ENCODE measurements at regions not wholly inside any gene's neighbourhood (a gene's known extent, or its start where the extent isn't known, plus 50 kb on each side); places are given as distances from the start of the nearest gene placed in this dataset.

- Histone ChIP-seq H3K36me3 (ENCODE audit: insufficient read depth, low read length) (no peaks in the 10 kb centered on the region), H3K27me3 (ENCODE audit: control insufficient read depth in 1 of 2, insufficient read depth in 2 of 2, low read length in 2 of 2) (no peaks in the 10 kb centered on the region), H3K4me3 (ENCODE audit: low read length) (no peak overlapping the region), H3K9me3 (ENCODE audit: control insufficient read depth in 1 of 2, insufficient read depth in 1 of 2, low read length in 2 of 2) (no peaks in the 10 kb centered on the region), H3K4me1 (ENCODE audit: insufficient read depth, low read length) (no peaks in the 10 kb centered on the region), H3K27ac (ENCODE audit: low read depth in 1 of 2, low read length in 2 of 2) (no peak overlapping the region)
- no peaks in the 10 kb centered on the region for H3K36me3 Mint-ChIP-seq (ENCODE audit: low read depth)
- H3K4me3 Mint-ChIP-seq = no peak overlapping the region
- H3K4me1 Mint-ChIP-seq (ENCODE audit: low read depth) = no peaks in the 10 kb centered on the region
- H3K27me3 Mint-ChIP-seq = no peaks in the 10 kb centered on the region
- intact Hi-C loops (cut with DNase I, micrococcal nuclease) = no loop called here
- no peak overlapping the region for H3K27ac Mint-ChIP-seq
- TF ChIP-seq CTCF (IDR thresholded peaks at IDR 0.05) = no peak
- no peak for ATAC-seq (ENCODE audit: poor library complexity)
- H3K9me3 Mint-ChIP-seq = peaks cover 2% of the 10 kb centered on the region
- no peak for DNase-seq
- ChIA-PET POLR2A (no interaction called here), CTCF (no interaction called here)
These were observed 590.1 kb downstream of the RAB28 start for GRCh38 chr4:12894062-12894461.

GRCh38 chr4:12889054-12889453 lies 595.1 kb downstream of the RAB28 start:
- no peaks in the 10 kb centered on the region for H3K4me1 ChIP-seq (ENCODE audit: insufficient read depth, low read length)
- peaks cover 0 to 14% of the 10 kb centered on the region in 2 experiments for H3K9me3 ChIP-seq (ENCODE audit: control insufficient read depth in 1 of 2, insufficient read depth in 1 of 2, low read length in 2 of 2)
- ChIA-PET POLR2A (no interaction called here), CTCF (no interaction called here)
- DNase-seq (no peak), ATAC-seq (ENCODE audit: poor library complexity) (no peak)
- H3K36me3 Mint-ChIP-seq (ENCODE audit: low read depth) = no peaks in the 10 kb centered on the region
- no peak overlapping the region for H3K4me3 Mint-ChIP-seq
- H3K27me3 ChIP-seq (ENCODE audit: control insufficient read depth in 1 of 2, insufficient read depth in 2 of 2, low read length in 2 of 2) = no peaks in the 10 kb centered on the region
- no peak overlapping the region for H3K27ac ChIP-seq (ENCODE audit: low read depth in 1 of 2, low read length in 2 of 2)
- H3K36me3 ChIP-seq (ENCODE audit: insufficient read depth, low read length) = no peaks in the 10 kb centered on the region
- no peaks in the 10 kb centered on the region for H3K4me1 Mint-ChIP-seq (ENCODE audit: low read depth)
- intact Hi-C loops (cut with DNase I, micrococcal nuclease) = no loop called here
- no peak overlapping the region for H3K4me3 ChIP-seq (ENCODE audit: low read length)
- no peak for TF ChIP-seq CTCF (IDR thresholded peaks at IDR 0.05)
- H3K27ac Mint-ChIP-seq = no peak overlapping the region
- peaks cover 3% of the 10 kb centered on the region for H3K9me3 Mint-ChIP-seq
- no peaks in the 10 kb centered on the region for H3K27me3 Mint-ChIP-seq

- ChIA-PET CTCF (no interaction called here), POLR2A (no interaction called here)
- Mint-ChIP-seq H3K27me3 (no peaks in the 10 kb centered on the region), H3K36me3 (ENCODE audit: low read depth) (no peaks in the 10 kb centered on the region), H3K4me3 (no peak overlapping the region), H3K27ac (no peak overlapping the region), H3K4me1 (ENCODE audit: low read depth) (no peaks in the 10 kb centered on the region), H3K9me3 (peaks cover 5% of the 10 kb centered on the region)
- DNase-seq = no peak
- H3K27me3 ChIP-seq (ENCODE audit: control insufficient read depth in 1 of 2, insufficient read depth in 2 of 2, low read length in 2 of 2) = no peaks in the 10 kb centered on the region
- no peaks in the 10 kb centered on the region for H3K4me1 ChIP-seq (ENCODE audit: insufficient read depth, low read length)
- ATAC-seq (ENCODE audit: poor library complexity) = no peak
- no peaks in the 10 kb centered on the region for H3K36me3 ChIP-seq (ENCODE audit: insufficient read depth, low read length)
- peaks cover 0 to 14% of the 10 kb centered on the region in 2 experiments for H3K9me3 ChIP-seq (ENCODE audit: control insufficient read depth in 1 of 2, insufficient read depth in 1 of 2, low read length in 2 of 2)
- intact Hi-C loops (cut with DNase I, micrococcal nuclease) = no loop called here
- no peak for TF ChIP-seq CTCF (IDR thresholded peaks at IDR 0.05)
- H3K27ac ChIP-seq (ENCODE audit: low read depth in 1 of 2, low read length in 2 of 2) = no peak overlapping the region
- no peak overlapping the region for H3K4me3 ChIP-seq (ENCODE audit: low read length)
These were observed 599.0 kb downstream of the RAB28 start for GRCh38 chr4:12884846-12885796.
